Caco-2 (cell line): ENCODE measurements at regions not wholly inside any gene's neighbourhood (a gene's known extent, or its start where the extent isn't known, plus 50 kb on each side); places are given as distances from the start of the nearest gene placed in this dataset.

Experiments
- BruUV-seq: library from RNA; stranded (reverse); fragments of 400-500 nt; replicated peaks from 2 replicates; lab custom pipeline; 2021; lab: Mats Ljungman, UMichigan
- CTCF ChIA-PET: fragments of 300-600 bp; sonication (Branson Sonifier 250); formaldehyde crosslinking; loops from one replicate; lab custom pipeline; 2022; ENCODE audit warnings: antibody characterized with exemption; lab: Charles Lee
- POLR2A ChIA-PET: fragments of 300-600 bp; sonication (Branson Sonifier 250); formaldehyde crosslinking; loops from one replicate; lab custom pipeline; 2022; ENCODE audit warnings: antibody characterized with exemption; lab: Charles Lee
- DNase-seq, 2 experiments: peaks; one replicate each; pipeline versions ENCODE4 v3.0.0 to v3.0.0-alpha.2; 2020 to 2022
- H3K27me3 ChIP-seq: replicated peaks from 2 replicates; pipeline ENCODE4 v1.6.0; 2011; ENCODE audit warnings: low read length; ENCODE audit not compliant: control insufficient read depth, insufficient read depth
- H3K36me3 ChIP-seq: 2 replicates; pipeline ENCODE4 v1.5.1; 2011; ENCODE audit warnings: low read length; ENCODE audit not compliant: control insufficient read depth, insufficient read depth
- H3K4me1 ChIP-seq: fragments of 250-450 bp; sonication (Bioruptor Pico); 2 replicates; pipeline ENCODE4 v1.5.1; 2020; ENCODE audit warnings: mild to moderate bottlenecking
- H3K4me3 ChIP-seq: 2 replicates; pipeline ENCODE4 v1.5.1; 2011; ENCODE audit warnings: low read depth, mild to moderate bottlenecking, control low read depth, low read length
- H3K9me3 ChIP-seq: fragments of 250-450 bp; sonication (Bioruptor Pico); 2 replicates; pipeline ENCODE4 v1.5.1; 2020; ENCODE audit warnings: mild to moderate bottlenecking, moderate library complexity
- H3K27ac Mint-ChIP-seq: one replicate; pipeline ENCODE4 v1.8.0; 2022; ENCODE audit warnings: mixed read lengths; ENCODE audit not compliant: unreplicated experiment
- H3K27me3 Mint-ChIP-seq: one replicate; pipeline ENCODE4 v1.8.0; 2022; ENCODE audit warnings: mixed read lengths; ENCODE audit not compliant: insufficient read depth, unreplicated experiment
- H3K36me3 Mint-ChIP-seq: one replicate; pipeline ENCODE4 v1.8.0; 2022; ENCODE audit warnings: mild to moderate bottlenecking, mixed read lengths; ENCODE audit not compliant: insufficient read depth, unreplicated experiment
- H3K4me1 Mint-ChIP-seq: one replicate; pipeline ENCODE4 v1.8.0; 2022; ENCODE audit warnings: low read depth, mixed read lengths; ENCODE audit not compliant: unreplicated experiment
- H3K4me3 Mint-ChIP-seq: one replicate; pipeline ENCODE4 v1.8.0; 2022; ENCODE audit warnings: mild to moderate bottlenecking, moderate library complexity, mixed read lengths; ENCODE audit not compliant: unreplicated experiment
- H3K9me3 Mint-ChIP-seq: one replicate; pipeline ENCODE4 v1.8.0; 2022; ENCODE audit warnings: mixed read lengths; ENCODE audit not compliant: unreplicated experiment
- CTCF ChIP-seq, 2 experiments: fragments of 200-600 bp in 1 of 2; IDR thresholded peaks; 1 replicate in 1 of 2; 2 replicates in 1 of 2; pipeline versions ENCODE4 v1.5.1 to v1.8.0; 2011 to 2022; ENCODE audit warnings: antibody characterized with exemption in 1 of 2, control low read depth in 1 of 2, inconsistent platforms in 1 of 2, low read depth in 1 of 2, low read length in 1 of 2, mild to moderate bottlenecking in 1 of 2, moderate library complexity in 1 of 2; ENCODE audit not compliant: insufficient read depth in 1 of 2, severe bottlenecking in 1 of 2, unreplicated experiment in 1 of 2
- intact Hi-C: fragments of 100-400 bp; cut with micrococcal nuclease; formaldehyde crosslinking; loops from one replicate; pipeline ENCODE4 v1.10.0; 2022; ENCODE audit not compliant: unreplicated experiment

- DNase-seq: no peak
- no TSS peak for BruUV-seq
- no peaks in the 10 kb centered on the region for H3K4me1 Mint-ChIP-seq
- CTCF ChIA-PET: no interaction called here
- POLR2A ChIA-PET: no interaction called here
- TF ChIP-seq CTCF (IDR thresholded peaks at IDR 0.05; ENCODE audit: insufficient read depth in 1 of 2, low read depth in 1 of 2, low read length in 1 of 2, severe bottlenecking in 1 of 2, unreplicated experiment in 1 of 2): no peak
- Histone ChIP-seq H3K4me3 (no peak overlapping the region), H3K4me1 (no peaks in the 10 kb centered on the region), H3K9me3 (no peaks in the 10 kb centered on the region), H3K27me3 (no peaks in the 10 kb centered on the region), H3K36me3 (no peaks in the 10 kb centered on the region)
- intact Hi-C loops: no loop called here
- H3K36me3 Mint-ChIP-seq: no peaks in the 10 kb centered on the region
- H3K27me3 Mint-ChIP-seq: no peaks in the 10 kb centered on the region
- no peak overlapping the region for H3K4me3 Mint-ChIP-seq
- no peaks in the 10 kb centered on the region for H3K9me3 Mint-ChIP-seq
- no peak overlapping the region for H3K27ac Mint-ChIP-seq
Observed at GRCh38 chr5:29561564-29561963, 1631.9 kb upstream of the CDH6 start.

GRCh38 chr5:29550523-29550922 is 1643.0 kb upstream of the CDH6 start:
- no peaks in the 10 kb centered on the region for H3K36me3 ChIP-seq
- POLR2A ChIA-PET: no interaction called here
- H3K4me1 Mint-ChIP-seq: no peaks in the 10 kb centered on the region
- CTCF ChIA-PET: no interaction called here
- no peak overlapping the region for H3K4me3 Mint-ChIP-seq
- TF ChIP-seq CTCF (IDR thresholded peaks at IDR 0.05; ENCODE audit: insufficient read depth in 1 of 2, low read depth in 1 of 2, low read length in 1 of 2, severe bottlenecking in 1 of 2, unreplicated experiment in 1 of 2): no peak
- intact Hi-C loops: no loop called here
- H3K27ac Mint-ChIP-seq: no peak overlapping the region
- no peak for DNase-seq
- H3K4me3 ChIP-seq: no peak overlapping the region
- no peaks in the 10 kb centered on the region for H3K27me3 ChIP-seq
- H3K4me1 ChIP-seq: no peaks in the 10 kb centered on the region
- peaks cover 9% of the 10 kb centered on the region for H3K9me3 Mint-ChIP-seq
- no TSS peak for BruUV-seq
- H3K36me3 Mint-ChIP-seq: no peaks in the 10 kb centered on the region
- H3K9me3 ChIP-seq: 0 out of 2 replicates have a peak, but pooled peaks cover 4% of the 10 kb centered on the region
- peaks cover 4% of the 10 kb centered on the region for H3K27me3 Mint-ChIP-seq

GRCh38 chr5:29548262-29548661 is 1645.2 kb upstream of the CDH6 start:
- Mint-ChIP-seq H3K27ac (no peak overlapping the region), H3K27me3 (peaks cover 4% of the 10 kb centered on the region), H3K9me3 (peaks cover 9% of the 10 kb centered on the region), H3K4me3 (no peak overlapping the region), H3K4me1 (no peaks in the 10 kb centered on the region), H3K36me3 (no peaks in the 10 kb centered on the region)
- DNase-seq: no peak
- no peaks in the 10 kb centered on the region for H3K27me3 ChIP-seq
- BruUV-seq: no TSS peak
- H3K4me1 ChIP-seq: no peaks in the 10 kb centered on the region
- CTCF ChIA-PET: no interaction called here
- H3K36me3 ChIP-seq: no peaks in the 10 kb centered on the region
- POLR2A ChIA-PET: no interaction called here
- intact Hi-C loops: no loop called here
- H3K9me3 ChIP-seq: no peaks in the 10 kb centered on the region
- H3K4me3 ChIP-seq: no peak overlapping the region
- TF ChIP-seq CTCF (IDR thresholded peaks at IDR 0.05; ENCODE audit: insufficient read depth in 1 of 2, low read depth in 1 of 2, low read length in 1 of 2, severe bottlenecking in 1 of 2, unreplicated experiment in 1 of 2): no peak
